Stimulated activated CD4-positive, alpha-beta T cell treated with anti-CD3 and anti-CD28 coated beads, Interleukin-4, amount 100 ng/mL, for 1 hour (primary cell): ENCODE measurements at regions not wholly inside any gene's neighbourhood (a gene's known extent, or its start where the extent isn't known, plus 50 kb on each side); places are given as distances from the start of the nearest gene placed in this dataset.
"Not testable (repeated sequence)": the region's sequence is repeated elsewhere in the genome, so short reads cannot be mapped to it uniquely, and the experiment has no call there.

ENCODE experiments used
- DNase-seq: peaks from one replicate; pipeline ENCODE4 v3.0.0-alpha.2; 2020

- DNase-seq = no peak
Observed at GRCh38 chr13:34721631-34722595, 220.2 kb upstream of the NBEA start.

- no peak for DNase-seq
Observed at GRCh38 chr13:34722922-34723321, 219.1 kb upstream of the NBEA start.

GRCh38 chr13:34730961-34731360 is 211.1 kb upstream of the NBEA start:
- DNase-seq = no peak

- no peak for DNase-seq
Observed at GRCh38 chr13:34731486-34731885, 210.6 kb upstream of the NBEA start.

- no peak for DNase-seq
Observed at GRCh38 chr13:34733721-34734120, 208.3 kb upstream of the NBEA start.

GRCh38 chr13:34734932-34735331 is 207.1 kb upstream of the NBEA start:
- DNase-seq = no peak

- DNase-seq = no peak
Observed at GRCh38 chr13:34738254-34738992, 203.6 kb upstream of the NBEA start.

- not testable (repeated sequence) for DNase-seq
Observed at GRCh38 chr13:34747056-34747455, 195.0 kb upstream of the NBEA start.

GRCh38 chr13:34747507-34747906 is 194.6 kb upstream of the NBEA start:
- DNase-seq = no peak

GRCh38 chr13:34748073-34748472 is 194.0 kb upstream of the NBEA start:
- no peak for DNase-seq

- DNase-seq = no peak
Observed at GRCh38 chr13:34748596-34748995, 193.5 kb upstream of the NBEA start.

- no peak for DNase-seq
Observed at GRCh38 chr13:34749046-34749445, 193.0 kb upstream of the NBEA start.

GRCh38 chr13:34750078-34750931 is 191.8 kb upstream of the NBEA start:
- no peak for DNase-seq

GRCh38 chr13:34751044-34751443 is 191.0 kb upstream of the NBEA start:
- no peak for DNase-seq

GRCh38 chr13:34751492-34751891 is 190.6 kb upstream of the NBEA start:
- no peak for DNase-seq

- no peak for DNase-seq
Observed at GRCh38 chr13:34752283-34752960, 189.6 kb upstream of the NBEA start.

GRCh38 chr13:34756136-34756535 is 185.9 kb upstream of the NBEA start:
- DNase-seq = no peak

- DNase-seq = no peak
Observed at GRCh38 chr13:34756572-34756971, 185.5 kb upstream of the NBEA start.

GRCh38 chr13:34757441-34757840 is 184.6 kb upstream of the NBEA start:
- no peak for DNase-seq

- DNase-seq = no peak
Observed at GRCh38 chr13:34758628-34759027, 183.4 kb upstream of the NBEA start.

- no peak for DNase-seq
Observed at GRCh38 chr13:34762312-34762711, 179.8 kb upstream of the NBEA start.

GRCh38 chr13:34764246-34764645 is 177.8 kb upstream of the NBEA start:
- DNase-seq = no peak
